HCT116 (cell line): ENCODE measurements at regions not wholly inside any gene's neighbourhood (a gene's known extent, or its start where the extent isn't known, plus 50 kb on each side); places are given as distances from the start of the nearest gene placed in this dataset.

Source experiments
- ATAC-seq: fragments of 200-7000 bp; cut with Tn5 transposase; 2 replicates; pipeline ENCODE4 v1.9.1; 2020; ENCODE audit warnings: mild to moderate bottlenecking, moderate library complexity
- BruUV-seq: library from RNA; stranded (reverse); fragments of 400-500 nt; replicated peaks from 2 replicates; lab custom pipeline; 2021; lab: Mats Ljungman, UMichigan
- CTCF ChIA-PET: fragments of 300-600 bp; sonication (Branson Sonifier 250); formaldehyde crosslinking; loops from one replicate; lab custom pipeline; 2021; ENCODE audit warnings: antibody characterized with exemption; lab: Charles Lee
- POLR2A ChIA-PET: fragments of 300-600, 350-600 bp; sonication (Branson Sonifier 250); formaldehyde crosslinking; loops from one replicate; lab custom pipeline; 2021; ENCODE audit warnings: antibody characterized with exemption; lab: Charles Lee
- RAD21 ChIA-PET, 2 experiments: fragments of 300-600 bp; sonication (Branson Sonifier 250); formaldehyde crosslinking; loops; one replicate each; lab custom pipeline; 2023; ENCODE audit warnings: low total read pairs in 2 of 2; ENCODE audit not compliant: uncharacterized antibody in 2 of 2, unreplicated experiment in 2 of 2, low non-redundant PET in 1 of 2; lab: Charles Lee
- DNase-seq: peaks from one replicate; pipeline ENCODE4 v3.0.0-alpha.2; 2010; ENCODE audit warnings: low read depth, low spot score
- H2AFZ ChIP-seq: fragments of 200-600 bp; shearing (Covaris generic), sonication (generic); 2 replicates; pipeline ENCODE4 v1.6.1; 2017; ENCODE audit warnings: low read depth, mixed run types, mixed read lengths, antibody characterized with exemption, low read length; ENCODE audit not compliant: poor library complexity, severe bottlenecking
- H3K27ac ChIP-seq: 2 replicates; pipeline ENCODE4 v1.5.1; 2012; ENCODE audit warnings: low read depth, low read length
- H3K27me3 ChIP-seq: fragments of 200-600 bp; sonication (generic); 2 replicates; pipeline ENCODE4 v1.6.1; 2016; ENCODE audit warnings: mixed run types, low read length, mixed read lengths; ENCODE audit not compliant: insufficient read depth
- H3K36me3 ChIP-seq, 2 experiments: fragments of 200-500 bp in 1 of 2; fragments of 200-600 bp in 1 of 2; sonication (Bioruptor generic) in 1 of 2; sonication (generic) in 1 of 2; 2 replicates each; pipeline versions ENCODE4 v1.5.1 to v1.6.1; 2014 to 2016; ENCODE audit warnings: low read length in 2 of 2, inconsistent platforms in 1 of 2, mixed read lengths in 1 of 2, mixed run types in 1 of 2; ENCODE audit not compliant: insufficient read depth in 2 of 2, control insufficient read depth in 1 of 2
- H3K4me1 ChIP-seq, 2 experiments: fragments of 200-600 bp in 1 of 2; sonication (generic) in 1 of 2; 2 replicates each; pipeline versions ENCODE4 v1.5.1 to v1.6.1; 2012 to 2017; ENCODE audit warnings: low read length in 2 of 2, inconsistent platforms in 1 of 2, mild to moderate bottlenecking in 1 of 2, mixed read lengths in 1 of 2, mixed run types in 1 of 2, moderate library complexity in 1 of 2; ENCODE audit not compliant: insufficient read depth in 2 of 2, control insufficient read depth in 1 of 2
- H3K4me2 ChIP-seq: fragments of 200-600 bp; sonication (generic); 2 replicates; pipeline ENCODE4 v1.6.1; 2017; ENCODE audit warnings: mixed run types, low read length, mixed read lengths
- H3K4me3 ChIP-seq, 2 experiments: fragments of 200-600 bp in 1 of 2; sonication (generic) in 1 of 2; replicated peaks in 1 of 2; 2 replicates each; pipeline ENCODE4 v1.5.1; 2011 to 2016; ENCODE audit warnings: low read length in 2 of 2, control low read depth in 1 of 2, low read depth in 1 of 2, mild to moderate bottlenecking in 1 of 2, mixed read lengths in 1 of 2, mixed run types in 1 of 2
- H3K79me2 ChIP-seq: fragments of 200-600 bp; sonication (generic); 2 replicates; pipeline ENCODE4 v1.6.1; 2017; ENCODE audit warnings: mild to moderate bottlenecking, mixed run types, low read length, moderate library complexity, mixed read lengths; ENCODE audit not compliant: insufficient read depth
- H3K9ac ChIP-seq: fragments of 200-600 bp; sonication (generic); 2 replicates; pipeline ENCODE4 v1.6.1; 2016; ENCODE audit warnings: low read length, mixed read lengths
- H3K9me2 ChIP-seq: fragments of 200-600 bp; sonication (generic), shearing (Covaris generic); 2 replicates; pipeline ENCODE4 v1.6.1; 2017; ENCODE audit warnings: mixed run types, mild to moderate bottlenecking, moderate library complexity; ENCODE audit not compliant: insufficient read depth
- H3K9me3 ChIP-seq, 2 experiments: fragments of 200-500 bp in 1 of 2; fragments of 200-600 bp in 1 of 2; sonication (Bioruptor generic) in 1 of 2; sonication (generic) in 1 of 2; 2 replicates each; pipeline ENCODE4 v1.6.1; 2014 to 2017; ENCODE audit warnings: low read length in 2 of 2, mixed read lengths in 2 of 2, inconsistent platforms in 1 of 2, low read depth in 1 of 2, mild to moderate bottlenecking in 1 of 2, mixed run types in 1 of 2, moderate library complexity in 1 of 2; ENCODE audit not compliant: control insufficient read depth in 1 of 2, insufficient read depth in 1 of 2
- H4K20me1 ChIP-seq: fragments of 200-600 bp; sonication (generic), shearing (Covaris generic); 2 replicates; pipeline ENCODE4 v1.6.1; 2017; ENCODE audit warnings: mixed run types, mild to moderate bottlenecking, moderate library complexity; ENCODE audit not compliant: insufficient read depth
- CEBPB ChIP-seq: IDR thresholded peaks from 2 replicates; pipeline ENCODE4 v1.6.1; 2012; ENCODE audit warnings: low read depth
- EGR1 ChIP-seq: IDR thresholded peaks from 2 replicates; pipeline ENCODE4 v1.6.1; 2012; ENCODE audit warnings: low read depth
- ELF1 ChIP-seq: IDR thresholded peaks from 2 replicates; pipeline ENCODE4 v1.6.1; 2012; ENCODE audit warnings: low read depth, borderline replicate concordance
- EZH2 ChIP-seq: fragments of 200-600 bp; sonication (generic); IDR thresholded peaks from 2 replicates; pipeline ENCODE4 v1.6.1; 2017; ENCODE audit warnings: antibody characterized with exemption, mixed run types
- JUND ChIP-seq: IDR thresholded peaks from 2 replicates; pipeline ENCODE4 v1.6.1; 2012
- SIN3A ChIP-seq: IDR thresholded peaks from 2 replicates; pipeline ENCODE4 v1.6.1; 2012; ENCODE audit warnings: low read depth
- ZFX ChIP-seq: fragments of 450-650 bp; IDR thresholded peaks from 2 replicates; pipeline ENCODE4 v1.6.1; 2017
- ZNF274 ChIP-seq: fragments of 200-500 bp; sonication (Bioruptor generic); IDR thresholded peaks from 2 replicates; pipeline ENCODE4 v1.6.1; 2014; ENCODE audit warnings: mild to moderate bottlenecking, low read depth, low read length, inconsistent platforms
- intact Hi-C: fragments of 100-400 bp; cut with micrococcal nuclease; formaldehyde crosslinking; loops from 2 replicates; pipeline ENCODE4 v1.10.0; 2022
- TF ChIP-seq, protein P1 (sequence below), 3 experiments: fragments of 200-600 bp in 1 of 3; sonication (generic) in 1 of 3; IDR thresholded peaks in 2 of 3; conservative IDR thresholded peaks in 1 of 3; 2 replicates each; pipeline ENCODE4 v1.5.1; 2012 to 2017; ENCODE audit warnings: low read depth in 2 of 3, low read length in 2 of 3, antibody characterized with exemption in 1 of 3, borderline replicate concordance in 1 of 3, control low read depth in 1 of 3, mild to moderate bottlenecking in 1 of 3, mixed read lengths in 1 of 3, mixed run types in 1 of 3, moderate library complexity in 1 of 3; ENCODE audit not compliant: insufficient read depth in 1 of 3
- TF ChIP-seq, protein P2 (sequence below): IDR thresholded peaks from 2 replicates; pipeline ENCODE4 v1.6.1; 2012
- TF ChIP-seq, protein P3 (sequence below): IDR thresholded peaks from 2 replicates; pipeline ENCODE4 v1.6.1; 2012
- TF ChIP-seq, protein P4 (sequence below): IDR thresholded peaks from 2 replicates; pipeline ENCODE4 v1.6.1; 2012; ENCODE audit warnings: low read depth
- TF ChIP-seq, protein P5 (sequence below): IDR thresholded peaks from 2 replicates; pipeline ENCODE4 v1.6.1; 2011; ENCODE audit warnings: mild to moderate bottlenecking, low read length, moderate library complexity; ENCODE audit not compliant: insufficient replicate concordance; ENCODE audit errors: extremely low read depth

DNA sequence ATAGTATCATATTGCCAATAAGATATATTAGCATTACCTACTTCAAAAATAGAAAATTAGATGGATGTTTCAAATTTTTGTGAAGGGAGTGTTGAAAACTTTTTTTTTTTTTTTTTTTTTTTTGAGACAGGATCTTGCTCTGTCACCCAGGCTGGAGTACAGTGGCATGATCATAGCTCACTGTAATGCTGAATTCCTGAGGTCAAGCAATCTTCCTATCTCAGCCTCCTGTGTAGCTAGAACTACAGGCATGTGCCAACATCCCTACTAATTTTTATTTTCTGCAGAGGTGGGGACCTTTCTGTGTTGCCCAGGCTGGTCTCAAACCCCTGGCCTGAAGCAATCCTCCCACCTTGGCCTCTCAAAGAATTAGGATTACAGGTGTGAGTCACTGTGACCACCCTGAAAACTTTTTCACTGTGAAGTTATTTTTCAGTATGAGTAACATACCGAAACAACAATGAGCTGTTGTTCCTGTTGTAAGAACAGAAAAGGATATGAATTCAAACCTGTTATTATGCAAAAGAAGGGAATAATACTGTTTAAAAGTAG, 266.9 kb downstream of the NEBL start (continued):
- TF ChIP-seq, protein P1, sequence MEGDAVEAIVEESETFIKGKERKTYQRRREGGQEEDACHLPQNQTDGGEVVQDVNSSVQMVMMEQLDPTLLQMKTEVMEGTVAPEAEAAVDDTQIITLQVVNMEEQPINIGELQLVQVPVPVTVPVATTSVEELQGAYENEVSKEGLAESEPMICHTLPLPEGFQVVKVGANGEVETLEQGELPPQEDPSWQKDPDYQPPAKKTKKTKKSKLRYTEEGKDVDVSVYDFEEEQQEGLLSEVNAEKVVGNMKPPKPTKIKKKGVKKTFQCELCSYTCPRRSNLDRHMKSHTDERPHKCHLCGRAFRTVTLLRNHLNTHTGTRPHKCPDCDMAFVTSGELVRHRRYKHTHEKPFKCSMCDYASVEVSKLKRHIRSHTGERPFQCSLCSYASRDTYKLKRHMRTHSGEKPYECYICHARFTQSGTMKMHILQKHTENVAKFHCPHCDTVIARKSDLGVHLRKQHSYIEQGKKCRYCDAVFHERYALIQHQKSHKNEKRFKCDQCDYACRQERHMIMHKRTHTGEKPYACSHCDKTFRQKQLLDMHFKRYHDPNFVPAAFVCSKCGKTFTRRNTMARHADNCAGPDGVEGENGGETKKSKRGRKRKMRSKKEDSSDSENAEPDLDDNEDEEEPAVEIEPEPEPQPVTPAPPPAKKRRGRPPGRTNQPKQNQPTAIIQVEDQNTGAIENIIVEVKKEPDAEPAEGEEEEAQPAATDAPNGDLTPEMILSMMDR (IDR thresholded peaks at IDR 0.05 in 2 of 3, conservative IDR thresholded peaks at IDR 0.05 in 1 of 3; ENCODE audit: borderline replicate concordance in 1 of 3, insufficient read depth in 1 of 3, low read depth in 2 of 3, low read length in 2 of 3): no peak
- TF ChIP-seq, protein P2, sequence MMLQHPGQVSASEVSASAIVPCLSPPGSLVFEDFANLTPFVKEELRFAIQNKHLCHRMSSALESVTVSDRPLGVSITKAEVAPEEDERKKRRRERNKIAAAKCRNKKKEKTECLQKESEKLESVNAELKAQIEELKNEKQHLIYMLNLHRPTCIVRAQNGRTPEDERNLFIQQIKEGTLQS: no peak
- TF ChIP-seq ZNF274: no peak

DNA sequence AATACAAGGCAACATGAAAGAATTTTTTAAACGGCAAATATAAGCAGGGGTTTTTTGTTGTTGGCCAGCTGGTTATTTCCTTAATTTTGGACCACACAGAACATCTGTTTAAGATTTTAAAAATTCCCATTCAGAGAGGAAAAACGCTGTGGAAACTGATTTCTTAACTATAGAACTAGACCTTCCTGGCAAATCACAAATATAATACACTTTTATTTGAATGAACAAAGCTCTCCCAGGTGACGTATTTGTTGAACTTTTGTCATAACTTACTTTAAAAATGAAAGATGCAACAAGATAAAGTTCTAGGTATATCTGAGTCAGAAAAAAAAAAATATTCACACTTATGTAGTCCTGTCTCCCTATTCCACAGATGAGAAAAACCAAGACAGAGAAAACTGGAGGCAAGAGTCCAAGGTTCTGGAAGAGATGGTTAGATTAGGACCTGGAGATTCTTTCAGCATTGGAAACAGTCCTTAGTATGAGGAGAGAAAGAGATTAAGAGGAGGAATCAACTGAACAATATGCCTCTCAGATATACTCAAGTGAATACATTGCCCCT, 269.1 kb downstream of the NEBL start:
- Histone ChIP-seq H3K4me3 (no peak overlapping the region), H3K27me3 (no peaks in the 10 kb centered on the region), H3K36me3 (no peaks in the 10 kb centered on the region), H4K20me1 (no peaks in the 10 kb centered on the region), H3K9me3 (peaks cover 0 to 3% of the 10 kb centered on the region in 2 experiments; a peak in 1 of 4 replicates), H3K79me2 (no peaks in the 10 kb centered on the region), H3K4me2 (no peak overlapping the region), H3K9ac (no peak overlapping the region), H3K27ac (no peak overlapping the region), H3K9me2 (no peaks in the 10 kb centered on the region), H3K4me1 (no peaks in the 10 kb centered on the region), H2AFZ (no peak overlapping the region)
- TF ChIP-seq, protein P3, sequence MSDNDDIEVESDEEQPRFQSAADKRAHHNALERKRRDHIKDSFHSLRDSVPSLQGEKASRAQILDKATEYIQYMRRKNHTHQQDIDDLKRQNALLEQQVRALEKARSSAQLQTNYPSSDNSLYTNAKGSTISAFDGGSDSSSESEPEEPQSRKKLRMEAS: no peak
- TF ChIP-seq, protein P4, sequence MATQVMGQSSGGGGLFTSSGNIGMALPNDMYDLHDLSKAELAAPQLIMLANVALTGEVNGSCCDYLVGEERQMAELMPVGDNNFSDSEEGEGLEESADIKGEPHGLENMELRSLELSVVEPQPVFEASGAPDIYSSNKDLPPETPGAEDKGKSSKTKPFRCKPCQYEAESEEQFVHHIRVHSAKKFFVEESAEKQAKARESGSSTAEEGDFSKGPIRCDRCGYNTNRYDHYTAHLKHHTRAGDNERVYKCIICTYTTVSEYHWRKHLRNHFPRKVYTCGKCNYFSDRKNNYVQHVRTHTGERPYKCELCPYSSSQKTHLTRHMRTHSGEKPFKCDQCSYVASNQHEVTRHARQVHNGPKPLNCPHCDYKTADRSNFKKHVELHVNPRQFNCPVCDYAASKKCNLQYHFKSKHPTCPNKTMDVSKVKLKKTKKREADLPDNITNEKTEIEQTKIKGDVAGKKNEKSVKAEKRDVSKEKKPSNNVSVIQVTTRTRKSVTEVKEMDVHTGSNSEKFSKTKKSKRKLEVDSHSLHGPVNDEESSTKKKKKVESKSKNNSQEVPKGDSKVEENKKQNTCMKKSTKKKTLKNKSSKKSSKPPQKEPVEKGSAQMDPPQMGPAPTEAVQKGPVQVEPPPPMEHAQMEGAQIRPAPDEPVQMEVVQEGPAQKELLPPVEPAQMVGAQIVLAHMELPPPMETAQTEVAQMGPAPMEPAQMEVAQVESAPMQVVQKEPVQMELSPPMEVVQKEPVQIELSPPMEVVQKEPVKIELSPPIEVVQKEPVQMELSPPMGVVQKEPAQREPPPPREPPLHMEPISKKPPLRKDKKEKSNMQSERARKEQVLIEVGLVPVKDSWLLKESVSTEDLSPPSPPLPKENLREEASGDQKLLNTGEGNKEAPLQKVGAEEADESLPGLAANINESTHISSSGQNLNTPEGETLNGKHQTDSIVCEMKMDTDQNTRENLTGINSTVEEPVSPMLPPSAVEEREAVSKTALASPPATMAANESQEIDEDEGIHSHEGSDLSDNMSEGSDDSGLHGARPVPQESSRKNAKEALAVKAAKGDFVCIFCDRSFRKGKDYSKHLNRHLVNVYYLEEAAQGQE: no peak
- TF ChIP-seq ELF1 (no peak), ZFX (no peak), SIN3A (no peak), EZH2 (no peak), CEBPB (no peak), EGR1 (no peak), JUND (no peak)
- TF ChIP-seq, protein P2: no peak
- TF ChIP-seq, protein P5, sequence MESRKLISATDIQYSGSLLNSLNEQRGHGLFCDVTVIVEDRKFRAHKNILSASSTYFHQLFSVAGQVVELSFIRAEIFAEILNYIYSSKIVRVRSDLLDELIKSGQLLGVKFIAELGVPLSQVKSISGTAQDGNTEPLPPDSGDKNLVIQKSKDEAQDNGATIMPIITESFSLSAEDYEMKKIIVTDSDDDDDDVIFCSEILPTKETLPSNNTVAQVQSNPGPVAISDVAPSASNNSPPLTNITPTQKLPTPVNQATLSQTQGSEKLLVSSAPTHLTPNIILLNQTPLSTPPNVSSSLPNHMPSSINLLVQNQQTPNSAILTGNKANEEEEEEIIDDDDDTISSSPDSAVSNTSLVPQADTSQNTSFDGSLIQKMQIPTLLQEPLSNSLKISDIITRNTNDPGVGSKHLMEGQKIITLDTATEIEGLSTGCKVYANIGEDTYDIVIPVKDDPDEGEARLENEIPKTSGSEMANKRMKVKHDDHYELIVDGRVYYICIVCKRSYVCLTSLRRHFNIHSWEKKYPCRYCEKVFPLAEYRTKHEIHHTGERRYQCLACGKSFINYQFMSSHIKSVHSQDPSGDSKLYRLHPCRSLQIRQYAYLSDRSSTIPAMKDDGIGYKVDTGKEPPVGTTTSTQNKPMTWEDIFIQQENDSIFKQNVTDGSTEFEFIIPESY: no peak
- RAD21 ChIA-PET: no interaction called here
- intact Hi-C loops: no loop called here
- CTCF ChIA-PET: no interaction called here
- DNase-seq (no peak), ATAC-seq (no peak)
- no TSS peak for BruUV-seq
- POLR2A ChIA-PET: no interaction called here
